Neural progenitor cell (in vitro differentiated cells): ENCODE measurements at regions not wholly inside any gene's neighbourhood (a gene's known extent, or its start where the extent isn't known, plus 50 kb on each side); places are given as distances from the start of the nearest gene placed in this dataset.

Source experiments
- DNase-seq: peaks from one replicate; pipeline ENCODE4 v3.0.0-alpha.2; 2016; ENCODE audit warnings: low spot score
- H2AFZ ChIP-seq: fragments of 200-600 bp; sonication (generic); replicated peaks from 2 replicates; pipeline ENCODE4 v1.6.1; 2016; ENCODE audit warnings: antibody characterized with exemption
- H3F3A ChIP-seq: fragments of 200-600 bp; sonication (generic); 2 replicates; pipeline ENCODE4 v1.6.1; 2016; ENCODE audit warnings: antibody characterized with exemption, low read depth
- H3K27ac ChIP-seq: fragments of 200-600 bp; sonication (generic); 2 replicates; pipeline ENCODE4 v1.5.1; 2016; ENCODE audit warnings: mild to moderate bottlenecking
- H3K27me3 ChIP-seq: fragments of 200-600 bp; sonication (generic); 2 replicates; pipeline ENCODE4 v1.6.1; 2016; ENCODE audit warnings: mild to moderate bottlenecking, moderate library complexity
- H3K36me3 ChIP-seq: fragments of 200-600 bp; sonication (generic); 2 replicates; pipeline ENCODE4 v1.5.1; 2016
- H3K4me1 ChIP-seq: fragments of 200-600 bp; sonication (generic); 2 replicates; pipeline ENCODE4 v1.6.1; 2016; ENCODE audit warnings: mixed run types
- H3K4me2 ChIP-seq: fragments of 200-600 bp; sonication (generic); 2 replicates; pipeline ENCODE4 v1.6.1; 2016
- H3K4me3 ChIP-seq: fragments of 200-600 bp; sonication (generic); 2 replicates; pipeline ENCODE4 v1.5.1; 2016
- H3K79me2 ChIP-seq: fragments of 200-600 bp; sonication (generic); 2 replicates; pipeline ENCODE4 v1.6.1; 2016; ENCODE audit warnings: low read depth
- H3K9ac ChIP-seq: fragments of 200-600 bp; sonication (generic); 2 replicates; pipeline ENCODE4 v1.6.1; 2016
- H3K9me3 ChIP-seq: fragments of 200-600 bp; sonication (generic); 2 replicates; pipeline ENCODE4 v1.5.1; 2016; ENCODE audit warnings: low read depth
- H4K20me1 ChIP-seq: fragments of 200-600 bp; sonication (generic); 2 replicates; pipeline ENCODE4 v1.6.1; 2016; ENCODE audit warnings: low read depth
- H3K27ac Mint-ChIP-seq: 3 replicates; pipeline ENCODE4 v1.8.0; 2021; ENCODE audit warnings: mixed read lengths
- H3K27me3 Mint-ChIP-seq: 2 replicates; pipeline ENCODE4 v1.8.0; 2022; ENCODE audit warnings: low read depth, mild to moderate bottlenecking, inconsistent platforms, moderate library complexity, mixed read lengths; ENCODE audit not compliant: insufficient read depth
- H3K36me3 Mint-ChIP-seq: 3 replicates; pipeline ENCODE4 v1.8.0; 2021; ENCODE audit warnings: mixed read lengths
- H3K4me1 Mint-ChIP-seq: 3 replicates; pipeline ENCODE4 v1.8.0; 2021; ENCODE audit warnings: mixed read lengths
- H3K4me3 Mint-ChIP-seq: 3 replicates; pipeline ENCODE4 v1.8.0; 2021; ENCODE audit warnings: mild to moderate bottlenecking, moderate library complexity, mixed read lengths
- H3K9me3 Mint-ChIP-seq: 3 replicates; pipeline ENCODE4 v1.8.0; 2020; ENCODE audit warnings: mixed read lengths
- CTCF ChIP-seq: fragments of 200-600 bp; sonication (generic); IDR thresholded peaks from 2 replicates; pipeline ENCODE4 v1.5.1; 2017; ENCODE audit warnings: antibody characterized with exemption, mild to moderate bottlenecking
- EZH2 ChIP-seq: fragments of 200-600 bp; sonication (generic); IDR thresholded peaks from 2 replicates; pipeline ENCODE4 v1.6.1; 2017; ENCODE audit warnings: antibody characterized with exemption, mild to moderate bottlenecking, moderate library complexity
- EZH2phosphoT487 ChIP-seq: fragments of 200-600 bp; sonication (generic); IDR thresholded peaks from 2 replicates; pipeline ENCODE4 v1.6.1; 2017; ENCODE audit warnings: antibody characterized with exemption

GRCh38 chr6:56727097-56727850, 84.6 kb upstream of the DST start:
- Histone ChIP-seq H3K36me3 (peaks cover 5% of the 10 kb centered on the region), H4K20me1 (peaks cover 41% of the 10 kb centered on the region), H3F3A (no peaks in the 10 kb centered on the region), H3K4me3 (no peak overlapping the region), H3K9ac (no peak overlapping the region), H3K4me2 (peak overlapping the region; percentile 19), H3K79me2 (peaks cover 98% of the 10 kb centered on the region), H2AFZ (no peak overlapping the region), H3K27ac (no peak overlapping the region), H3K4me1 (peaks cover 30% of the 10 kb centered on the region), H3K9me3 (no peaks in the 10 kb centered on the region), H3K27me3 (no peaks in the 10 kb centered on the region)
- H3K4me1 Mint-ChIP-seq: peaks cover 22% of the 10 kb centered on the region
- peaks cover 8% of the 10 kb centered on the region for H3K36me3 Mint-ChIP-seq
- no peak for DNase-seq
- peaks cover 3% of the 10 kb centered on the region for H3K9me3 Mint-ChIP-seq
- H3K27ac Mint-ChIP-seq: no peak overlapping the region
- no peak overlapping the region for H3K4me3 Mint-ChIP-seq
- H3K27me3 Mint-ChIP-seq: peaks cover 2% of the 10 kb centered on the region
- TF ChIP-seq CTCF: no peak
- no peak for TF ChIP-seq EZH2phosphoT487
- TF ChIP-seq EZH2: no peak

GRCh38 chr6:56725254-56725653, 82.6 kb upstream of the DST start:
- TF ChIP-seq CTCF (no peak), EZH2phosphoT487 (no peak), EZH2 (no peak)
- H3K27ac Mint-ChIP-seq: no peak overlapping the region
- H4K20me1 ChIP-seq: peaks cover 38% of the 10 kb centered on the region
- H3F3A ChIP-seq: peaks cover 3% of the 10 kb centered on the region
- peaks cover 30% of the 10 kb centered on the region for H3K4me1 ChIP-seq
- peaks cover 12% of the 10 kb centered on the region for H3K36me3 ChIP-seq
- H3K36me3 Mint-ChIP-seq: peaks cover 15% of the 10 kb centered on the region
- H3K4me3 Mint-ChIP-seq: no peak overlapping the region
- peaks cover 93% of the 10 kb centered on the region for H3K79me2 ChIP-seq
- H3K9me3 Mint-ChIP-seq: peaks cover 14% of the 10 kb centered on the region
- peaks cover 7% of the 10 kb centered on the region for H3K27me3 Mint-ChIP-seq
- H3K4me3 ChIP-seq: no peak overlapping the region
- DNase-seq: peak; percentile 13
- peak overlapping the region; percentile 6 for H3K4me2 ChIP-seq
- peaks cover 4% of the 10 kb centered on the region for H3K9me3 ChIP-seq
- peaks cover 32% of the 10 kb centered on the region for H3K4me1 Mint-ChIP-seq
- H3K9ac ChIP-seq: no peak overlapping the region
- H2AFZ ChIP-seq: no peak overlapping the region
- no peaks in the 10 kb centered on the region for H3K27me3 ChIP-seq
- H3K27ac ChIP-seq: no peak overlapping the region

- Histone ChIP-seq H3K4me1 (peaks cover 30% of the 10 kb centered on the region), H3K4me2 (no peak overlapping the region), H2AFZ (no peak overlapping the region), H3K79me2 (peaks cover 91% of the 10 kb centered on the region), H3K9ac (no peak overlapping the region), H3F3A (peaks cover 3% of the 10 kb centered on the region), H3K9me3 (peaks cover 4% of the 10 kb centered on the region), H3K4me3 (no peak overlapping the region), H4K20me1 (peaks cover 38% of the 10 kb centered on the region), H3K27ac (no peak overlapping the region), H3K27me3 (no peaks in the 10 kb centered on the region), H3K36me3 (peaks cover 12% of the 10 kb centered on the region)
- Mint-ChIP-seq H3K9me3 (peaks cover 20% of the 10 kb centered on the region), H3K27ac (no peak overlapping the region), H3K36me3 (peaks cover 19% of the 10 kb centered on the region), H3K4me3 (no peak overlapping the region), H3K4me1 (peaks cover 36% of the 10 kb centered on the region), H3K27me3 (peaks cover 7% of the 10 kb centered on the region)
- DNase-seq: no peak
- TF ChIP-seq EZH2 (no peak), CTCF (no peak), EZH2phosphoT487 (no peak)
Observed at GRCh38 chr6:56724455-56724854, 81.8 kb upstream of the DST start.
